ENCODE measurements at regions not wholly inside any gene's neighbourhood (a gene's known extent, or its start where the extent isn't known, plus 50 kb on each side); places are given as distances from the start of the nearest gene placed in this dataset.

- H3K9me2 ChIP-seq (replicated peaks; ENCODE audit: low read depth, low read length) = no peaks in the 10 kb centered on the region
- no peak overlapping the region for H3K4me2 ChIP-seq (ENCODE audit: low read depth, low read length, poor library complexity, severe bottlenecking)
- no peak overlapping the region for H3K4me3 ChIP-seq (ENCODE audit: low read length, poor library complexity, severe bottlenecking)
- H3F3A ChIP-seq (ENCODE audit: low read depth) = no peaks in the 10 kb centered on the region
- H3K79me2 ChIP-seq (ENCODE audit: insufficient read depth, low read length) = no peaks in the 10 kb centered on the region
- H3K9ac ChIP-seq (ENCODE audit: low read depth, low read length, poor library complexity, severe bottlenecking) = no peak overlapping the region
- no peaks in the 10 kb centered on the region for H3K4me1 ChIP-seq (ENCODE audit: insufficient read depth, low read length, poor library complexity, severe bottlenecking)
- no peaks in the 10 kb centered on the region for H3K36me3 ChIP-seq (ENCODE audit: insufficient read depth, low read length)
- H3K27me3 ChIP-seq (ENCODE audit: insufficient read depth, low read length, poor library complexity, severe bottlenecking) = no peaks in the 10 kb centered on the region
- H4K20me1 ChIP-seq (ENCODE audit: insufficient read depth, low read length, poor library complexity, severe bottlenecking) = no peaks in the 10 kb centered on the region
- no peak overlapping the region for H2AFZ ChIP-seq (ENCODE audit: low read length)
- no peaks in the 10 kb centered on the region for H3K9me3 ChIP-seq (ENCODE audit: insufficient read depth, low read depth, low read length)
- TF ChIP-seq EZH2phosphoT487 (IDR thresholded peaks at IDR 0.05; ENCODE audit: borderline replicate concordance) (no peak), CTCF (conservative IDR thresholded peaks at IDR 0.05; ENCODE audit: low read length) (no peak)
These were observed 265.1 kb downstream of the PREX1 start for GRCh38 chr20:48562586-48563116.

- H3K27me3 ChIP-seq (ENCODE audit: insufficient read depth, low read length, poor library complexity, severe bottlenecking) = no peaks in the 10 kb centered on the region
- no peak overlapping the region for H3K9ac ChIP-seq (ENCODE audit: low read depth, low read length, poor library complexity, severe bottlenecking)
- no peaks in the 10 kb centered on the region for H3K9me3 ChIP-seq (ENCODE audit: insufficient read depth, low read depth, low read length)
- H3K4me2 ChIP-seq (ENCODE audit: low read depth, low read length, poor library complexity, severe bottlenecking) = no peak overlapping the region
- H3K4me3 ChIP-seq (ENCODE audit: low read length, poor library complexity, severe bottlenecking) = no peak overlapping the region
- no peaks in the 10 kb centered on the region for H3K4me1 ChIP-seq (ENCODE audit: insufficient read depth, low read length, poor library complexity, severe bottlenecking)
- no peaks in the 10 kb centered on the region for H4K20me1 ChIP-seq (ENCODE audit: insufficient read depth, low read length, poor library complexity, severe bottlenecking)
- H3K9me2 ChIP-seq (replicated peaks; ENCODE audit: low read depth, low read length) = no peaks in the 10 kb centered on the region
- H3F3A ChIP-seq (ENCODE audit: low read depth) = no peaks in the 10 kb centered on the region
- no peak overlapping the region for H2AFZ ChIP-seq (ENCODE audit: low read length)
- TF ChIP-seq CTCF (conservative IDR thresholded peaks at IDR 0.05; ENCODE audit: low read length) (no peak), EZH2phosphoT487 (IDR thresholded peaks at IDR 0.05; ENCODE audit: borderline replicate concordance) (no peak)
- H3K79me2 ChIP-seq (ENCODE audit: insufficient read depth, low read length) = no peaks in the 10 kb centered on the region
- H3K36me3 ChIP-seq (ENCODE audit: insufficient read depth, low read length) = no peaks in the 10 kb centered on the region
These were observed 268.9 kb downstream of the PREX1 start for GRCh38 chr20:48558906-48559305.

- TF ChIP-seq CTCF (conservative IDR thresholded peaks at IDR 0.05; ENCODE audit: low read length) (no peak), EZH2phosphoT487 (IDR thresholded peaks at IDR 0.05; ENCODE audit: borderline replicate concordance) (no peak)
- no peaks in the 10 kb centered on the region for H3K9me3 ChIP-seq (ENCODE audit: insufficient read depth, low read depth, low read length)
- no peak overlapping the region for H3K4me2 ChIP-seq (ENCODE audit: low read depth, low read length, poor library complexity, severe bottlenecking)
- no peak overlapping the region for H2AFZ ChIP-seq (ENCODE audit: low read length)
- no peaks in the 10 kb centered on the region for H3K27me3 ChIP-seq (ENCODE audit: insufficient read depth, low read length, poor library complexity, severe bottlenecking)
- no peaks in the 10 kb centered on the region for H3K36me3 ChIP-seq (ENCODE audit: insufficient read depth, low read length)
- no peaks in the 10 kb centered on the region for H3F3A ChIP-seq (ENCODE audit: low read depth)
- H3K4me1 ChIP-seq (ENCODE audit: insufficient read depth, low read length, poor library complexity, severe bottlenecking) = no peaks in the 10 kb centered on the region
- H3K79me2 ChIP-seq (ENCODE audit: insufficient read depth, low read length) = no peaks in the 10 kb centered on the region
- no peaks in the 10 kb centered on the region for H4K20me1 ChIP-seq (ENCODE audit: insufficient read depth, low read length, poor library complexity, severe bottlenecking)
- H3K9me2 ChIP-seq (replicated peaks; ENCODE audit: low read depth, low read length) = no peaks in the 10 kb centered on the region
- H3K9ac ChIP-seq (ENCODE audit: low read depth, low read length, poor library complexity, severe bottlenecking) = no peak overlapping the region
- H3K4me3 ChIP-seq (ENCODE audit: low read length, poor library complexity, severe bottlenecking) = no peak overlapping the region
These were observed 270.4 kb downstream of the PREX1 start for GRCh38 chr20:48557380-48557779.
